GM18511 (cell line): ENCODE measurements at regions not wholly inside any gene's neighbourhood (a gene's known extent, or its start where the extent isn't known, plus 50 kb on each side); places are given as distances from the start of the nearest gene placed in this dataset.

Experiments used
- ATAC-seq: cut with Tn5 transposase; IDR thresholded peaks from one replicate; pipeline ENCODE4 v1.9.1; 2021; ENCODE audit warnings: mild to moderate bottlenecking, moderate library complexity; ENCODE audit not compliant: unreplicated experiment

- ATAC-seq = no peak
These were observed 63.7 kb upstream of the EPS8L3 start for GRCh38 chr1:109827466-109827865.

GRCh38 chr1:109826930-109827349, 63.2 kb upstream of the EPS8L3 start:
- no peak for ATAC-seq

GRCh38 chr1:109826446-109826845, 62.7 kb upstream of the EPS8L3 start:
- no peak for ATAC-seq

- no peak for ATAC-seq
These were observed 60.8 kb upstream of the EPS8L3 start for GRCh38 chr1:109824349-109825115.

GRCh38 chr1:109823543-109824348, 60.0 kb upstream of the EPS8L3 start:
- no peak for ATAC-seq

GRCh38 chr1:109822749-109823542, 59.2 kb upstream of the EPS8L3 start:
- ATAC-seq = no peak

- ATAC-seq = no peak
These were observed 58.4 kb upstream of the EPS8L3 start for GRCh38 chr1:109821831-109822745.

GRCh38 chr1:109821221-109821669, 57.5 kb upstream of the EPS8L3 start:
- ATAC-seq = no peak

- no peak for ATAC-seq
These were observed 56.2 kb upstream of the EPS8L3 start for GRCh38 chr1:109819906-109820305.

GRCh38 chr1:109818988-109819764, 55.5 kb upstream of the EPS8L3 start:
- ATAC-seq = no peak

- no peak for ATAC-seq
These were observed 54.7 kb upstream of the EPS8L3 start for GRCh38 chr1:109818271-109818987.

- no peak for ATAC-seq
These were observed 54.2 kb upstream of the EPS8L3 start for GRCh38 chr1:109817881-109818270.

GRCh38 chr1:109816975-109817535, 53.3 kb upstream of the EPS8L3 start:
- ATAC-seq = no peak

- peak; percentile 93 for ATAC-seq
These were observed 52.6 kb upstream of the EPS8L3 start for GRCh38 chr1:109816175-109816811.

- ATAC-seq = no peak
These were observed 52.1 kb upstream of the EPS8L3 start for GRCh38 chr1:109815809-109816174.

GRCh38 chr1:109814993-109815786, 51.5 kb upstream of the EPS8L3 start:
- ATAC-seq = no peak

GRCh38 chr1:109814223-109814622, 50.5 kb upstream of the EPS8L3 start:
- no peak for ATAC-seq
